ENCODE measurements at regions not wholly inside any gene's neighbourhood (a gene's known extent, or its start where the extent isn't known, plus 50 kb on each side); places are given as distances from the start of the nearest gene placed in this dataset.

GRCh38 chr1:95852483-95853070, 618.6 kb downstream of the RWDD3 start:
- Histone ChIP-seq H3K9ac (replicated peaks; ENCODE audit: extremely low read depth, insufficient read depth, low read length) (no peak overlapping the region), H3K4me2 (ENCODE audit: insufficient read depth, low read length) (no peak overlapping the region), H2AFZ (ENCODE audit: low read depth, low read length) (no peak overlapping the region), H4K20me1 (replicated peaks; ENCODE audit: control insufficient read depth, extremely low read depth, insufficient read depth, low read length) (no peaks in the 10 kb centered on the region), H3K79me2 (ENCODE audit: control insufficient read depth, insufficient read depth, low read length) (no peaks in the 10 kb centered on the region), H3K9me1 (replicated peaks; ENCODE audit: control insufficient read depth, extremely low read depth, insufficient read depth, low read length) (no peaks in the 10 kb centered on the region), H3K9me3 (replicated peaks; ENCODE audit: control insufficient read depth, insufficient read depth, low read length) (no peaks in the 10 kb centered on the region), H3K27ac (ENCODE audit: insufficient read depth, low read depth, low read length) (no peak overlapping the region), H3K27me3 (ENCODE audit: control insufficient read depth in 2 of 2, insufficient read depth in 2 of 2, low read length in 2 of 2) (no peaks in the 10 kb centered on the region), H3K36me3 (ENCODE audit: control insufficient read depth in 2 of 2, extremely low read depth in 1 of 2, insufficient read depth in 2 of 2, low read length in 2 of 2) (no peaks in the 10 kb centered on the region), H3K4me1 (ENCODE audit: control insufficient read depth, extremely low read depth, insufficient read depth, low read length) (no peaks in the 10 kb centered on the region), H3K4me3 (replicated peaks in 1 of 3; ENCODE audit: insufficient read depth in 1 of 3, low read depth in 1 of 3, low read length in 3 of 3) (no peak overlapping the region)
- CTCF ChIA-PET: interaction anchor here (1.5 kb wide), 1 partner anchor 10 kb away, joined by 3 read pairs; no protein-coding TSS in a partner anchor
- no TSS peak for BruUV-seq (replicated peaks)
- intact Hi-C loops (cut with micrococcal nuclease): no loop called here
- POLR2A ChIA-PET: no interaction called here
- FAIRE-seq (no peak), DNase-seq (ENCODE audit: low read depth, low spot score) (no peak)
- dilution Hi-C loops (cut with MboI; ENCODE audit: extremely low pct_ligation_motif_present, low sequenced_read_pairs): no loop called here
- TF ChIP-seq JUN (IDR thresholded peaks at IDR 0.05; ENCODE audit: borderline replicate concordance, insufficient read depth, insufficient read length, low read depth) (no peak), POLR2A (IDR thresholded peaks at IDR 0.05; ENCODE audit: low read depth, low read length) (no peak), CTCF (IDR thresholded peaks at IDR 0.05; ENCODE audit: extremely low read depth in 1 of 2, insufficient read depth in 1 of 2, low read depth in 1 of 2, low read length in 2 of 2) (no peak), FOS (IDR thresholded peaks at IDR 0.05; ENCODE audit: borderline replicate concordance, insufficient read depth, low read length) (no peak), MYC (IDR thresholded peaks at IDR 0.05; ENCODE audit: low read depth, low read length) (no peak), EZH2 (IDR thresholded peaks at IDR 0.05; ENCODE audit: borderline replicate concordance, low read depth, low read length, severe bottlenecking) (no peak), GATA2 (IDR thresholded peaks at IDR 0.05; ENCODE audit: insufficient read depth, insufficient read length, low read depth, low read length) (no peak), MAX (IDR thresholded peaks at IDR 0.05; ENCODE audit: insufficient read depth, insufficient read length) (no peak)

Measured in endothelial cell of umbilical vein (primary cell).